Activated T-cell treated with anti-CD3 and anti-CD28 coated beads for 4 hours (primary cell): ENCODE measurements at regions not wholly inside any gene's neighbourhood (a gene's known extent, or its start where the extent isn't known, plus 50 kb on each side); places are given as distances from the start of the nearest gene placed in this dataset.

ENCODE experiments used
- DNase-seq: peaks from one replicate; pipeline ENCODE4 v3.0.0-alpha.2; 2020

DNA sequence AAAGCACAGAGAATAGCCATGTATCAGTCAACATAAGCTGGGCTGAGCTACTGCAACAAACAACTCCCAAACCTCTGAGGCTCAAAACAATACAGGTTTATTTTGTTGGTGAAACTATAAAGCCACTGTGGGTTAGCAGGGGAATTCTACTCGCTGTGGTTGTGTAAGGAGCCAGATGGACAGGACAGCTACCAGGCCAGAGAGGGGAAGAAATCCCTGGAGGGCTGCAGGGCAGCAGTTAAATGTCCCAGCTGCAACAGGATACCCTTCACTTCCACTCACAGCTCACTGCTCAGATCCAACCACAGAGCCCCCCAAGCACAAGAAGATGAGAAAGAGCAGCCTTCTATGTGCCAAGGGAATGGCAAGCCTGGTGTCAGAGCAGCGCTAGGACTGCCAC lies 245.9 kb upstream of the RAB6C start:
- no peak for DNase-seq

DNA sequence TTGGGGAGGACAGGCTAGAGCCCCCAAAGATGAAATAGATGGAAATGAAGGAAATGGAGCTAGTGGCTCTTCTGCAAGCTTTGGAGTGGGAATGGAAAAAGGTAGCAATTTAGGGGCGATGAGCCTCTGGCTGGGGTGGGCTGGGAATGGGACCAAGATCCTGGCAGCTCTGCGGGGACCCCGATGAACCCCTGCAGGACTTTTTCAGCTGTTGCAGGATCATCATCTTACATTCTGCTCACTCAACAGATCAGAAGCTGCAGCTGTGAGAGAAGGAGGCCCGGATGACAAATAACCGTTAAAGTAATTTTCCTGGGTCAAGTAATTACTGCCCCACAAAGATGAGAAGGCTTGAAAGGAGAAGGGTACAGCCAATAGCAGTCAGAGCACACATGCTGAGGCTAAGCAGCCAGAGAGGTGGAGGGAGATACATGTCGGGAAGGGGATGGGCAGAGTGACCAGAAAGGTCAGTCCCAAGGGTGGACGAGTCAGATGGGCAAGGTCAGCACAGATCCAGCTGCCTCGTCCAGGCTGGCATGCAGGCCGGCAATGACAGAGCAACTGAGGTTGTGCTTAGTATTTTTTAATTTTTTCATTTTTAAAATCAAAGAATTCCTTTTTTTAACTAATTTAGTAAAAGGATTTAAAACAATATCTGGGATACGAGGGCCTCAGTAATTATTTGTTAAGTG lies 245.0 kb upstream of the RAB6C start:
- DNase-seq = no peak

DNA sequence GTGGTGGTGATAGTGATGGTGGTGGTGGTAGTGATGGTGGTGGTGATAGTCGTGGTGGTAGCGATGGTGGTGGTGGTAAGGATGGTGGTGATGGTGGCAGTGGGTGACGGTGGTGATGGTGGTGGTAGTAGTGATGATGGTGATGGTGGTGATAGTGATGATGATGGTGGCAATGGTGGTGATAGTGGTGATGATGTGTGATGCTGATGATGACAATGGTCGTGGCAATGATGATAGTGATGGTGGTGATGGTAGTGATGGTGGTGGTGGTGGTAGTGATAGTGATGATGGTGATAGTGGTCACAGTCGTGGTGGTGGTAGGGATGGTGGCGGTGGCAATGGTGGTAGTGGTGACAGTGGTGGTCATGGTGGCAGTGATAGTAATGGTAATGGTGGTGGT lies 243.9 kb upstream of the RAB6C start:
- DNase-seq = no peak

DNA sequence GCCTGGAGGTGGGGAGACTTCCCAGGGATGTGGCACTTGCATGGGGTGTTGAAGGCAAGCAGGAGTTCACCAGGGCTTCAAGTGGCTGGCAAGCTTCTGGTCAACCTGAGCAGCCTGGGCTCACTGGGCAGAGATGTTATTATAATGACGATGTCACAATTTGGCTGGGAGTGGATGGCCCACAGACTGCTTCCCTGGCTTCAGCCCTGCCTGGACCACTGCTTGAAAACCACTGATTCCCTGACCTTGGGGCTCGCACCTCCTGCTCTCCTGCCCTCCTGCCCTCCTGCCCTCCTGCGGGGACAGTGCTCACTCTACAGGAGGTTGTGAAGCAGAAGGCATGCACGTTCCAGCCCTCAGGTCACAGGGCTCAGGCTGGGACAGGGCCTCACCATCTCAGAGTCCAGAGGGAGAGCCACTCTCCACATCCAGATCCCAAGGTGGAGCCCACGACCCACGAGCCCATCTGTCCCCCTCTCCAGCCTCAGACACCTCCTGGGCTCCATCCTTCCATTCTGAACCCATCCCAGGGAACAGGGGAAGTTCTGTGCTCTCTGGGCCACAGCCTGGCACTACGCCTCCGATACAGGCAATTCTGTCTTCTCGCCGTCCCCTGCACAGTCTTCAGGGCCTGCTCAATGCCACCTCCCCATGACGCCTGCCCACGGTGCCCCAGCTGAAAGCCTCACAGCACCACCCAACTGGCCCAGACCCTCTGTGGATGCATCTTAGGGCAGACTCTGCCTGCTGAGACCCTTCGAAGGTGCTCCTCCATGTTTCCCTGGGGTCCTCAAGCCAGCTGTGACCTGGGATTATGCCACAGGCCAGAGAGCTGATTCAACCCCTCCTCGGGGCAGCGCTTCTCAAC lies 241.6 kb upstream of the RAB6C start:
- DNase-seq = no peak

DNA sequence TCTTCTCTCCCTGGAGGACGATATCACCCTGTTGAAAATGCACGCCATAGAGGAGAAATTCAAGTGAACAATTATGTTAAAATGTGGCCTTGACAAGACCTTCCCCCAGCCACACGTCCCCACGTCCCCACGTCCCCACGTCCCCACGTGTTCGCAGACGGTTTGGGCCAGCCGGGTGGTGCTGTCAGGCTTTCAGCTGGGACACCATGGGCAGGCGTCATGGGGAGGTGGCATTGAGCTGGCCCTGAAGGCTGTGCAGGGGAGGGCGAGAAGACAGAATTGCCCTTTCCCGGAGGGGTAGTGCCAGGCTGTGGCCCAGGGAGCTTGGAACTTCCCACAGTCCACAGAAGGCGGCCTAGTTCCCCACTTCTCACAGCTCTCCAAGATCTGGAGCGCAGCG lies 240.7 kb upstream of the RAB6C start:
- DNase-seq = no peak

DNA sequence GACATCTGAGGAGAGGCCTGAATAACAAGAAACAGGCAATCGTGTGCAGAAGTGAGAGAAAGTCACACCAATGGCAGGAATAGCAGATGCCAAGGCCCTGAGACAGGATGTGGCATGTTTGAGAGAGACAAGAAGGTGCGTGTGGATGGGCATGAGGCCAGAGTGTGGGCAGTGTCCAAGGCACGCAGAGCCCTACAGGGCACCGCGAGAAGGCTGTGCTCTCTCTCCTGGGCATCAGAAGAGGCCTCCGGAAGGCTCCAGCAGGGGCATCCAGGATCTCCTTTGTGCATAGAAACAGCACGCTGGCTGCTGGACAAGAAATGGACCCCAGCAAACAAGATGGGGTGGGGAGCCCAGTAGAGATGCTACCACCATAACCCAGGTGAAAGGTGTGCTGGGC lies 239.0 kb upstream of the RAB6C start:
- DNase-seq = no peak

DNA sequence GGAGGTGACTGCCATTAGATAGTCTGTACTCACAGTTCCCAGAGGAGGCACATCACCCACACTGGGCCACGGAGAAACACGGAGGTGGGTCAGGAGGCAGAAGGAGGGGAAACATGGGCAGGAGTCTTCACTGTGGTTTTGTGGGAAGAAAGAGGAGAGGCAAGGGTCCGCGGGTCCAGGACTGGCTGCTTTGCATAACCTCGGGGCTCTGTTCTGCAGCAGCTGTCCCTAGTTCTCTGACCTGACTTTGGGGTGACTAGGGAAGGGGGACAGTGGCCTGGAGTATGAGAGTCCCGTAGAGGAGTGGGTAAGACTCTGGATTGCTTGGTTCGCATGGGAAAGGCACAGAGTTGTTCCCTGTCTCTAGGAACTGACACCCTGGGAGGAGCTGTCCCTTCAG lies 238.3 kb upstream of the RAB6C start:
- no peak for DNase-seq

DNA sequence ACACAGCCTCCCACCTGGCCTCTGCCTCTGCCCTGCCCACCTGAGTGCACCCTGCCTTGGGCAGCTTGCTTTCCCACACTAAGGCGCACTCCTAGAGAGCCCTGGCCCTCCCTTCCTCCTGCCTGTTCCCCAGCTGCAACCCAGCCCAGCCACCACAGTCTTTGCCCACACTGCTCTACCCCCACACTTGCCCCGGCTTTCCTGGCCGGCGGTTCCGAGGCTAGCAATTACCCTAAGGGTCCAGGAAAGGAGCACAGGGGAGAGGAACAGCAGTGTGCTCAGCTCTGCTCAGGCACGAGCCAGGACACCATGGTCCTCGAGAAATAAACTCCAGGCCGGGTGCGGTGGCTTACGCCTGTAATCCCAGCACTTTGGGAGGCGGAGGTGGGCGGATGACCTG lies 237.8 kb upstream of the RAB6C start:
- no peak for DNase-seq

DNA sequence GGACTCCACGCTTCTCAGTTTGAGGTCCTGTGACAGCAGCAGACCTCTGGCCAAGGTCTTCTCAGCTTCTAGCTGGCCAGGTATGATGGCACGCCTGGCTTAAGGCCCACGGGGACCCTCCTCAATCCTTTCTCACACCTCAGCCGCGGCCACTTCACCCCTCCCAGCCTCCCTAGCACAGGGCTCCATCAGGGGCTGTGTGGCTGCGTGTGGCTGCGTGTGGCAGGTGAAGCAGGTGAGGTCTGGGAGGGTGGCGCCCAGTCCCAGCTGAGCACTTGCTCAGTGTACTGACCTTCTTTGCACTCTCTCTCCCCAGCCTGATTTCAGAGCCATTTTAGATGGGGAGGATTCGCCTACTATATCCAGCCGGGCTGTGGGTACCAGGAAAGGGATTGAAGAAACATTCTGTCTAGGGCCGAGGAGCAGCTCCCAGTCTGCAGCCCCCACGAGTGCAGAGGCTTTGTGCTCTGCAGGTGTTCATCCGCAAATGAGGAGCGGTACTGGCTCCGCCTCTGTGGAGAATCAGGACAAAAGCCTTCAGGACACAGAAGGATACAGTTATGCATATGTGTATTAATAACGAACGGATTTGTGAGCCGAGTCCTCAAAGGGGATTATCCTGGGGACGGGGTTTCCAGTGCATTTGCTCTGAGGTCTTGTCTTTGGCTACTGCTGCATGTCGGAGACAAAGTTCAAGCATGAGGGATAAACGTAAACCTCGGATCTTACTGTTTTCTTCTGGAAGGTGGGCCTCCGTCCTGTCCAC lies 236.9 kb upstream of the RAB6C start:
- no peak for DNase-seq

DNA sequence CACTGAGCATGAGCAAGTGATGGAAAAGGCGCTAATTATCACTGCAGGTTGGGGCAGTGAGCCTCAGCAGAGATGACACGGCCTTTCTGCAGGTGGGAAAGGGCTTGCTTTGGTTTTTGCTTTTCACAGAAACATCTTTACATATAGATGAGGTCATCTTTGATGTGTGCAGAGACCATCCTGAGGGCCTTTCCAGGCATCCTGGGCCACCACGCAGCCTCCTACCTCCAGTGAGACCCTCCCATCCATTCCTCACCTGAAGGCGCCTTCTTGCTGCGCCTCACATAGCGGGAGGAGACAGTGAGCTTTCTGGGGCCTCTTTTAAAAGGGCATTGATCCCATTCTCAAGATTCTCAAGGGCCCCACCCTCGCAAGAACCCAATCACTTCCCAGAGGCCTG lies 235.3 kb upstream of the RAB6C start:
- DNase-seq = no peak

DNA sequence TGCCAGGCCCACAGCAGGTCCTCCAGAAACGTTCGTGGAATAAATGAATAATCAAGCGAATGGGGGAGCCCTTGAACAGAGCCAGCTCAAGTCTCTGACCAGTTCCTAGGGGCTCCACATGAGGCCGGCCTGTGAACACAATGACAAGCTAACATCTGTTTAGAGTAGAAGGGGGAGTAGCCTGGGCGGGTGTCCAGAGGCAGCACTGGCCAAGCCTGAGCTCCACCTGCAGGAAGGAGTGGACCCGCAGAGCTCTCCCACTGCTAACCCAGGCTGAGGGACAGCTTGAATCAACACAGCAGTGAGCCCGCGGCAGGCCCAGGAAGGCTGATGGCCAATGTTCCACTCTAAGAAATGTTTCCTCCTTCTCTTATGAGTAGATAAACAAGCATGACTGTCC lies 234.8 kb upstream of the RAB6C start:
- no peak for DNase-seq

DNA sequence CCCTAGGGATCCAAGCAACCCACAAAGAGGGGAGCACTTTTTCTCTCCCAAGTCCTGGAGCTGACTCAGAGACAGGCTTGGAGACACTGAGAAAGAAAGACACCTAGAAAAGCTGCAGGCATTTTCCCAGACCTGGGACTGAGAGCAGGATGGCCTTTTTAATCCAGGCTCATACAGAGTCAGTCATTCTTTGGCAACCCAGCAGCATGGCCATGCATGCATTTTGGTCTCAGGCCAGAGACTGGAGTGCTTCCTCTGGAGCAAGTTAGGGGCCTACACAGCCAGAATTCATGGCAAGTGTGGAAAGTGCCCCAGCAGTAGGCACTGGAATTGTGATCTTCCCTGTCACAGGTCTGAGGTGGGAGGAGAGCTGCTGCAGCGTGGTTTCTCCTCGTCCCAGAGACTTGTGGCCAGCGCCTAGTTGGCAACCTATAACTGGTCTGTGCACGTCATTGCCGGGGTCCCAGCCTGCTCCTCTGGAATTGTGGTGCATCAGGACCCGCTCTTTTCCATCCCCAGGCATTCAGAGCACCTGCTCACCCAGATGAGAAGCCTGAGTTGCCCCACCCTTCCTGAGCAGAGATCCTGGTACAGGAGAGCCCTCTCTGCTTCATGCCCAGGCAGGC lies 231.9 kb upstream of the RAB6C start:
- no peak for DNase-seq

DNA sequence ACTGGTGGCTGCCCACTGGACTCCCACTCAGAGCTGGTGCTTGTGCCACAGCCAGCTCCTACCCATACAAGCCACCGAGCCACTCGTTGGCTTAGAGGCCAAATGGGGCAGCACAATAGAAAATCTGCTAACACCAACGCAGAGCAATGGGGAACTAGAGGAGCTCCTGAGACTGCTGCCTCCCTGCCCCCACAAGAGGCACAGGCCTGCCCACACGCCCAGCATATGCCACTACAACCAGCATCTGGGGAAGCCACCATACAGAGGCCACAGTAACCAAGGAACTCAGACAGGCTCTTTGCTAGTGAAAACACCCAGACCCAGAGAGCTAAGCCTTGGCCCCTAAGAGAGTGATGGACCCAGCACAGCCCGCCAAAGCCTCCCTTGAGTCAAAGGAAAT lies 231.2 kb upstream of the RAB6C start:
- no peak for DNase-seq

DNA sequence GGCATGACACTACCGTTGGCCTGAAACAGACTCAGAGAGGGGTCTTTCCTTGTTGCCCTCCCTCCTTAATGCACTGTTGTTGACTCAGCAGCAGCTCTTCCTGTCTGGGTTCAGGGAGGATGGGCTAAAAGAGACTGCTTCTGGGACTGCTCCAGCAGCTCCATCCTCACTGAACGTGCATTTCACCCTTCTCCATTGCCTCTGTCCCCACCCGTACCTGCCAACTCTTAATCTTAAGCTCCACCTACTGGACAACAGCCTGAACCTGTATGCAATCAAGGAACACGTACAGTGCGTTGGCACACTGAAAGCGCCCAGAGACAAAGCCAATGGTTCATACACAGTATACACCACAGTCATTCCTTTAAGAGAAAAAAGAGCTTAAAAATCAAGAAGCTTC lies 230.8 kb upstream of the RAB6C start:
- no peak for DNase-seq

DNA sequence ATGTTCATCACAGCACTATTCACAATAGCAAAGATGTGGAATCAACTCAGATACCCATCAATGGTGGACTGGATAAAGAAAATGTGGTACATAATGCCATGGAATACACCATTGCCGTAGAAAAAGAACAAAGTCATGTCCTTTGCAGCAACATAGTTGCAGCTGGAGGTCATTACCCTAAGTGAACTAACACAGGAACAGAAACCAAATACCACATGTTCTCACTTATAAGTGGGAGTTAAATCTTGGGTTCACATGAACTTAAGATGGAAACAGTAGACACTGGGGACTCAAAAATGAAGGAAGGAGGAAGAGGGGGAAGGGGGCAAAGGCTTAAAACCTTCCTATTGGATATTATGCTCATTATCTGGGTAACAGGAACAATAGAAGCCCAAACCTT lies 228.1 kb upstream of the RAB6C start:
- no peak for DNase-seq

DNA sequence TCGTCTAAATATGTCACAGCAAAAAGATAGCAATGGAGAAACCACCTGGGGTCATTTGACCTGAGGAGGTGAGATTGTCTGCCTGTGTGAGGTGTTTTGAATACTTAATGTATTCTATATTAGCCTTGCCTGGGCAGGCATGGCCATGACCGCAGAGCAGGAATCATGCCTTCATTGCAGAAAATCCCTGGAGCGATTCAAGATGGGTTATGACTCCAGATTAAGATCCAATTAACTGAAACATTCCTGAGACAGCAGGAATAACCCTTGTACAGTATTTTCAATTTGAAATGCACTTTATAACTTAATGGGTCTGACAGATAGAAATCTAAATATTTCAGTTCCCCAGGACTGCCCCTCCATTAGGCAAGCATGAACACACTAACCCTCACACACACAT lies 227.3 kb upstream of the RAB6C start:
- DNase-seq = no peak

DNA sequence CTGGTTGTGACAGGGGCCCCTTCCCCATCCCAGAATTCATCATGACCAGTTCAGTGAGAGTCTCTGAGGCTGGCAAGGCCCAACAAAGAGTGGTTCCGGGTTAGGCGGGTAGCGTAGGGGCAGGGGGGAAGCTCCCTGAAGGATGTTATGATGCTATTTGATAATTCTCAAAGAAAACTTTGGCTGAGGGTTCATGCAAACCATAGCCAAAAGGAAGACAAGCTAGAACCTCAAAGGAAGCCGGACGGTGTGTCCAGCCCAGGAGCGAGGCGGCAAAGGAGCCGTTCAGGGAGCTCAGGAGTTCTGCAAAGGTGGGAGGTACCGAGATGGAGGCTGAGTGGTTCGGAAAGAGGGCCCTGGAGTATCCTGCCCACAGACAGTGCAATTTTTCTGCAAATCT lies 226.8 kb upstream of the RAB6C start:
- no peak for DNase-seq

DNA sequence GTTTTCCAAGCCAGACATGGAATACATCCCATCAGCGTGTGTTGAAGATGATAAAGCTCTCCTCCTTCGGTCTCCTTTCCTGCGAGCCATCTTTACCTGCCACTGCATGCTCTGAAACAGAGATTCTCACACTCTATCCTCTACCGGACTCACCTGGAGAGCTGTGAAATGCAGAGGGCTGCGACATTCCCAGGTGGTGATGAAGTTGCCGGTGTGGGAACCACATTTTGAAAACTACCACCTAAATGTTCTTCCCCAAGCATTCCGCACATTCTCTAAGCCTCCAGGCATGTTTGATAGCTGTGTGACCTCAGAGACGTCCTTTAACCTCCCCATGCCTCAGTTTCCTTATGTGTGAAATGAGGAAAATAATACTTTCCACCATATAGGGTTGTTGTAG lies 226.2 kb upstream of the RAB6C start:
- no peak for DNase-seq

DNA sequence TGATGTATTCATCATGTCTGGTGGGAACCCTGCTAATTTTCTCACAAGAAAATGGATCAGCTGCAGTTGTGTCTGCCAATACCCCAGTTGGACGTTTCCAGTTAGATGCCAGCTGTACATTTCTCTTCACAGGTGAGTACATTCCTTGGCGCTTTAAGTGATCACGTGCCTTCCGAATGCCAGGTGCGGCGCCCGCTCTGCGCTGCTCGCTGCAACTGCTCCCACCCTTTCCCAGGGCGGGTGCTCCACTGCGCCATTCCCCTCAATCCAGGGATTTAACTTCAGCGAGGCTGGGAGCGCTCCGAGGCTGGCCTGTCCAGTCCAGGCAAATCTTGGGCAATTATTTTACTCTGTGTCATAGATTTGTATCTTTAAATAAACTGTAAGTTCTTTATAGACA lies 225.0 kb upstream of the RAB6C start:
- DNase-seq = no peak

DNA sequence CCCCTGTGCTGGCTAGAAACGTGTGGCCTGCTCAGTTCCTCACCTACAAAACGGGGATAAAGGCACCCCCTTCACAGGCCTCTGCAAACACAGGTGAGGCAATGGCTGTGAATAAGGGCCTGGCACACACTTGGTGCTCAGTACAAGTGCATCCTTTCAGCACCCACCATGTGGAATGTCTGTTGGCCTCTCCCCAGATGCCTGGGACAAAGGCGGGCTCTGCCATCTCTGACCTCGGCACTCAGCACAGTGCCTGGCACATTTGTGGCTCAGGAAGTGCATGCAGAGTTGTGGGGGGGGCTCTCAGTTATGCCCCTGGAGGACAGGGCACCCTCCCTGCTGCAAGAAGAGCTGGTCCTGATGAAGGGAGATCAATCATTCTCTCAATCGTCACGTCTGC lies 224.6 kb upstream of the RAB6C start:
- DNase-seq = no peak

DNA sequence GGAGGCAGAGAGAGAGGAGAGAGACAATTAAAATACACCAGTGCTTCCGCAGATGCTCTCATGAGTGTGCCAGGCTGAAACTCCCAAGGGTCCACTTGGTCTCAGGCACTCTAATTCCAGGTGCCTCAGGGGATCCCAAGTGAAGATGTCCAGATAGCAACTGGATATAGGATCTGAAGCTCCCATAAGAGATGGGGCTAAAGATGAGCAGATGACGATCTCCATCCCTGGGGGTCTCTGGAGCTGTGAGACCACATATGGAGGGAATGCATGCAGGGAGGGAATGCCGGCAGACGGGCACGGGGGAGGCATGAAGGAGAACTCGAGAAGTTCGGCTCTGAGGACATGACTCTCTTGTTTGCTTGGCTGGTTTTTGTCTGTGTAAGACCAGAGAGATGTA lies 223.7 kb upstream of the RAB6C start:
- no peak for DNase-seq

DNA sequence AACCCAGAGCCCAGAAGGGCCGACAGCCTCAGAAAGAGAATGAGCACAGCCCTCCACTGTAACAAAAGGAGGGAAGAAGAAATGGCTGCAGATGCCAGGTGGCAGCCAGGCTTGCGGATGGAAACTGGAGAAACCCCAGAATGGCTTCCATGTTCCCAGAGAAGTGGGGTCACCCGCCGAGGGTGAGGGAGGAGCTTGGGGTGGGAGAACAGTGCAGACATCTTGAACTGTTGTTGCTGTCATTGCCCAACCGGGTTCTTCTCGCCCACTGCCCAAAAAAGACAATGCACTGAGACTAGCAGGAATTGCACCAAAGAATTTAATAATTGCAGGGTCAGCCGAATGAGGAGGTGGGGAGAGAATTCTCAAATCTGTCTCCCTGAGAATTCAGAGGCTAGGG lies 223.2 kb upstream of the RAB6C start:
- no peak for DNase-seq

DNA sequence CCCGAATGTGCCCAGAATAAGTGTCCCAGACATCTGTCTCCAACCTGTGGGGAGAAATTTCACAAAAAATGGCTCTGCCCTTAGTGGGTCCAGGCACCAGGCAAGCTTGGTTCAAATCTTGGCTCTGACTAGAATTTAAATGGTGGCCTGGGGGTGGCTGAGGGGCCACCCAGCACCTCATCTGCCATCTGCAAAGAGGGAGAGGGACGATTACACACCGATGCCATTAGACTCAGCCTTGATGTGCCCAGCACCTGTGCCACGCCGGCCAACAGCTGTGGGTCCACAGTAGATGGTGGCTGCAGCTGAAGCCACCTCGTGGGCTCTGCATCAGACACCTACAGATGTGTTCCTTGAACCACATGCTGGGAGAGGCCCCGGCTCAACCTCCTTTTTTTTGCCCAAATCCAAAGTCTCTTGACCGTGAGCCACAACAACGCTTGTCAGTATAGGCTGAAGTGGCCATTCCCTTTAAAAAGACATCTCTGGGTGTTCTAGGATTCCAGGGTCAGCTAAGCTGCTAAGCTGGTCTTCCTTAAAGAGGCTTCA lies 222.0 kb upstream of the RAB6C start:
- no peak for DNase-seq
